ENCODE measurements at regions not wholly inside any gene's neighbourhood (a gene's known extent, or its start where the extent isn't known, plus 50 kb on each side); places are given as distances from the start of the nearest gene placed in this dataset.

DNA sequence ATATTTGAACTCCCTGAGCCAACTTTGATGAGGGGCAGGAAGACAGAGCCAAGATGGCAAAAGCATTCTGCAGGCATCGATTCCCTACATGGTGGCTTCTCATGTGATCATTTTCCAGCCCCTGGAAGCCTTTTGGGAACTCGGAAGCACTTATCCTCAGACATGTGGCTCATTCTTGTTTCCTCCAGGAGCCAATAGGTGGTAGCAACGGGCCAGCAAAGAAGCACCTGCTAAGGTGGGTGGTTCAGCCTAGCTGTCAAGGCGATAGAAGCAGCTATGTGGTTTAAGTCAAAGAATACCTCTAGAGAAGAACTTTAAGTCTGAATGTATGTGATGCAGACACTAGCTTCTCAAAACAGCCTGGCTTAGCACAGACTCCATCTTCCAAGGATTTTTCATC lies 64.9 kb upstream of the PAX1 start:
- intact Hi-C loops (cut with micrococcal nuclease) (no loop called here), dilution Hi-C loops (cut with MboI; ENCODE audit: extremely low pct_ligation_motif_present, low sequenced_read_pairs) (no loop called here)
- Histone ChIP-seq H3K9ac (replicated peaks; ENCODE audit: extremely low read depth, insufficient read depth, low read length) (no peak overlapping the region), H3K9me1 (replicated peaks; ENCODE audit: control insufficient read depth, extremely low read depth, insufficient read depth, low read length) (no peaks in the 10 kb centered on the region), H3K27ac (ENCODE audit: insufficient read depth, low read depth, low read length) (no peak overlapping the region), H4K20me1 (replicated peaks; ENCODE audit: control insufficient read depth, extremely low read depth, insufficient read depth, low read length) (no peaks in the 10 kb centered on the region), H3K4me3 (replicated peaks in 1 of 3; ENCODE audit: insufficient read depth in 1 of 3, low read depth in 1 of 3, low read length in 3 of 3) (no peak overlapping the region), H3K36me3 (ENCODE audit: control insufficient read depth in 2 of 2, extremely low read depth in 1 of 2, insufficient read depth in 2 of 2, low read length in 2 of 2) (no peaks in the 10 kb centered on the region), H3K4me2 (ENCODE audit: insufficient read depth, low read length) (no peak overlapping the region), H3K9me3 (replicated peaks; ENCODE audit: control insufficient read depth, insufficient read depth, low read length) (peaks cover 2% of the 10 kb centered on the region), H3K27me3 (ENCODE audit: control insufficient read depth in 2 of 2, insufficient read depth in 2 of 2, low read length in 2 of 2) (no peaks in the 10 kb centered on the region), H2AFZ (ENCODE audit: low read depth, low read length) (no peak overlapping the region), H3K4me1 (ENCODE audit: control insufficient read depth, extremely low read depth, insufficient read depth, low read length) (no peaks in the 10 kb centered on the region), H3K79me2 (ENCODE audit: control insufficient read depth, insufficient read depth, low read length) (no peaks in the 10 kb centered on the region)
- FAIRE-seq (no peak), DNase-seq (ENCODE audit: low read depth, low spot score) (no peak)
- no TSS peak for BruUV-seq (replicated peaks)
- CTCF ChIA-PET: no interaction called here
- POLR2A ChIA-PET: no interaction called here
- no peak for TF ChIP-seq JUN (IDR thresholded peaks at IDR 0.05; ENCODE audit: borderline replicate concordance, insufficient read depth, insufficient read length, low read depth)
- TF ChIP-seq, protein P1, sequence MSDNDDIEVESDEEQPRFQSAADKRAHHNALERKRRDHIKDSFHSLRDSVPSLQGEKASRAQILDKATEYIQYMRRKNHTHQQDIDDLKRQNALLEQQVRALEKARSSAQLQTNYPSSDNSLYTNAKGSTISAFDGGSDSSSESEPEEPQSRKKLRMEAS (IDR thresholded peaks at IDR 0.05; ENCODE audit: insufficient read depth, insufficient read length): no peak
- no peak for TF ChIP-seq GATA2 (IDR thresholded peaks at IDR 0.05; ENCODE audit: insufficient read depth, insufficient read length, low read depth, low read length)
- TF ChIP-seq POLR2A (IDR thresholded peaks at IDR 0.05; ENCODE audit: low read depth, low read length): no peak
- TF ChIP-seq, protein P2, sequence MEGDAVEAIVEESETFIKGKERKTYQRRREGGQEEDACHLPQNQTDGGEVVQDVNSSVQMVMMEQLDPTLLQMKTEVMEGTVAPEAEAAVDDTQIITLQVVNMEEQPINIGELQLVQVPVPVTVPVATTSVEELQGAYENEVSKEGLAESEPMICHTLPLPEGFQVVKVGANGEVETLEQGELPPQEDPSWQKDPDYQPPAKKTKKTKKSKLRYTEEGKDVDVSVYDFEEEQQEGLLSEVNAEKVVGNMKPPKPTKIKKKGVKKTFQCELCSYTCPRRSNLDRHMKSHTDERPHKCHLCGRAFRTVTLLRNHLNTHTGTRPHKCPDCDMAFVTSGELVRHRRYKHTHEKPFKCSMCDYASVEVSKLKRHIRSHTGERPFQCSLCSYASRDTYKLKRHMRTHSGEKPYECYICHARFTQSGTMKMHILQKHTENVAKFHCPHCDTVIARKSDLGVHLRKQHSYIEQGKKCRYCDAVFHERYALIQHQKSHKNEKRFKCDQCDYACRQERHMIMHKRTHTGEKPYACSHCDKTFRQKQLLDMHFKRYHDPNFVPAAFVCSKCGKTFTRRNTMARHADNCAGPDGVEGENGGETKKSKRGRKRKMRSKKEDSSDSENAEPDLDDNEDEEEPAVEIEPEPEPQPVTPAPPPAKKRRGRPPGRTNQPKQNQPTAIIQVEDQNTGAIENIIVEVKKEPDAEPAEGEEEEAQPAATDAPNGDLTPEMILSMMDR (IDR thresholded peaks at IDR 0.05; ENCODE audit: extremely low read depth in 1 of 2, insufficient read depth in 1 of 2, low read depth in 1 of 2, low read length in 2 of 2): no peak
- no peak for TF ChIP-seq MYC (IDR thresholded peaks at IDR 0.05; ENCODE audit: low read depth, low read length)
- no peak for TF ChIP-seq POLR2AphosphoS5 (IDR thresholded peaks at IDR 0.05; ENCODE audit: insufficient read depth, low read depth, low read length)
- no peak for TF ChIP-seq EZH2 (IDR thresholded peaks at IDR 0.05; ENCODE audit: borderline replicate concordance, low read depth, low read length, severe bottlenecking)
- TF ChIP-seq FOS (IDR thresholded peaks at IDR 0.05; ENCODE audit: borderline replicate concordance, insufficient read depth, low read length): no peak
